IMR-90 (cell line): ENCODE measurements at regions not wholly inside any gene's neighbourhood (a gene's known extent, or its start where the extent isn't known, plus 50 kb on each side); places are given as distances from the start of the nearest gene placed in this dataset.

Experiments used
- ATAC-seq: fragments of 200-7000 bp; cut with Tn5 transposase; 2 replicates; pipeline ENCODE4 v1.9.1; 2020; ENCODE audit warnings: low read depth, mild to moderate bottlenecking, moderate library complexity
- BruUV-seq: library from RNA; stranded (reverse); fragments of 400-500 nt; replicated peaks from 2 replicates; lab custom pipeline; 2021; lab: Mats Ljungman, UMichigan
- CTCF ChIA-PET: fragments of 300-600 bp; formaldehyde crosslinking; extraction: SDS; loops from one replicate; lab custom pipeline; 2021; ENCODE audit warnings: antibody characterized with exemption; lab: Yijun Ruan, JAX
- POLR2A ChIA-PET: fragments of 300-600 bp; sonication (Branson Sonifier 250); formaldehyde crosslinking; loops from one replicate; lab custom pipeline; 2022; ENCODE audit warnings: antibody characterized with exemption; ENCODE audit not compliant: unreplicated experiment; lab: Charles Lee
- DNase-seq: peaks from one replicate; pipeline ENCODE4 v3.0.0; 2013
- H2AFZ ChIP-seq: replicated peaks from 2 replicates; pipeline ENCODE3; 2013; ENCODE audit warnings: low read length, mild to moderate bottlenecking; ENCODE audit not compliant: poor library complexity
- H2AK5ac ChIP-seq: 2 replicates; pipeline ENCODE4 v1.6.1; 2013; ENCODE audit warnings: low read depth, low read length, inconsistent platforms
- H2AK9ac ChIP-seq: replicated peaks from 2 replicates; pipeline ENCODE3; 2013; ENCODE audit warnings: mild to moderate bottlenecking, low read depth, low read length, moderate library complexity; ENCODE audit not compliant: poor library complexity
- H2BK120ac ChIP-seq: 2 replicates; pipeline ENCODE4 v1.6.1; 2013; ENCODE audit warnings: low read depth, low read length, inconsistent platforms
- H2BK15ac ChIP-seq: 3 replicates; pipeline ENCODE4 v1.6.1; 2013; ENCODE audit warnings: low read depth, low read length, inconsistent platforms
- H2BK20ac ChIP-seq: 2 replicates; pipeline ENCODE4 v1.6.1; 2013; ENCODE audit warnings: low read depth, mild to moderate bottlenecking, inconsistent platforms, low read length, moderate library complexity
- H2BK5ac ChIP-seq: 2 replicates; pipeline ENCODE4 v1.6.1; 2013; ENCODE audit warnings: mild to moderate bottlenecking, low read depth, low read length, inconsistent platforms; ENCODE audit not compliant: poor library complexity, severe bottlenecking
- H3K14ac ChIP-seq: replicated peaks from 2 replicates; pipeline ENCODE4 v1.6.1; 2013; ENCODE audit warnings: low read depth, low read length, inconsistent platforms
- H3K18ac ChIP-seq: 2 replicates; pipeline ENCODE4 v1.6.1; 2013; ENCODE audit warnings: low read depth, low read length, control low read depth
- H3K23ac ChIP-seq: 2 replicates; pipeline ENCODE4 v1.6.1; 2013; ENCODE audit warnings: low read depth, low read length, inconsistent platforms
- H3K27ac ChIP-seq: 2 replicates; pipeline ENCODE4 v1.5.1; 2013; ENCODE audit warnings: mild to moderate bottlenecking, control low read depth, low read length; ENCODE audit not compliant: insufficient read depth
- H3K27me3 ChIP-seq: 2 replicates; pipeline ENCODE4 v1.6.1; 2013; ENCODE audit warnings: low read length; ENCODE audit not compliant: control insufficient read depth, insufficient read depth
- H3K36me3 ChIP-seq: 2 replicates; pipeline ENCODE4 v1.6.1; 2013; ENCODE audit warnings: low read length, mixed read lengths; ENCODE audit not compliant: control insufficient read depth, insufficient read depth
- H3K4ac ChIP-seq: 2 replicates; pipeline ENCODE4 v1.6.1; 2013; ENCODE audit warnings: low read depth, low read length, inconsistent platforms
- H3K4me1 ChIP-seq: 2 replicates; pipeline ENCODE4 v1.6.1; 2013; ENCODE audit warnings: low read length, mixed read lengths; ENCODE audit not compliant: control insufficient read depth, insufficient read depth
- H3K4me2 ChIP-seq: 2 replicates; pipeline ENCODE4 v1.6.1; 2013; ENCODE audit warnings: low read depth, mild to moderate bottlenecking, control low read depth, low read length, moderate library complexity
- H3K4me3 ChIP-seq: 2 replicates; pipeline ENCODE4 v1.5.1; 2013; ENCODE audit warnings: low read depth, mild to moderate bottlenecking, control low read depth, low read length, moderate library complexity; ENCODE audit not compliant: insufficient read depth
- H3K56ac ChIP-seq: 2 replicates; pipeline ENCODE4 v1.6.1; 2013; ENCODE audit warnings: low read length, inconsistent platforms; ENCODE audit not compliant: insufficient read depth; ENCODE audit errors: extremely low read depth
- H3K79me1 ChIP-seq, 2 experiments: 2 replicates each; pipeline ENCODE4 v1.6.1; 2013; ENCODE audit warnings: low read length in 2 of 2, inconsistent platforms in 1 of 2, low read depth in 1 of 2
- H3K9ac ChIP-seq: 2 replicates; pipeline ENCODE4 v1.6.1; 2013; ENCODE audit warnings: low read depth, low read length, control low read depth
- H3K9me1 ChIP-seq: 2 replicates; pipeline ENCODE4 v1.6.1; 2013; ENCODE audit warnings: low read length, inconsistent platforms; ENCODE audit not compliant: insufficient read depth
- H3K9me3 ChIP-seq: 2 replicates; pipeline ENCODE4 v1.6.1; 2013; ENCODE audit warnings: low read length; ENCODE audit not compliant: control insufficient read depth, insufficient read depth
- H4K20me1 ChIP-seq: 2 replicates; pipeline ENCODE4 v1.6.1; 2013; ENCODE audit warnings: low read length, inconsistent platforms; ENCODE audit not compliant: insufficient read depth
- H4K5ac ChIP-seq: 2 replicates; pipeline ENCODE4 v1.6.1; 2013; ENCODE audit warnings: mild to moderate bottlenecking, low read depth, low read length, control low read depth
- H4K8ac ChIP-seq, 2 experiments: 2 replicates each; pipeline ENCODE4 v1.6.1; 2013; ENCODE audit warnings: low read depth in 2 of 2, low read length in 2 of 2, control low read depth in 1 of 2, inconsistent platforms in 1 of 2
- H4K91ac ChIP-seq: 2 replicates; pipeline ENCODE4 v1.6.1; 2013; ENCODE audit warnings: low read depth, low read length, inconsistent platforms; ENCODE audit not compliant: insufficient read depth
- CHD1 ChIP-seq: IDR thresholded peaks from 2 replicates; pipeline ENCODE4 v1.6.1; 2012; ENCODE audit warnings: low read depth, low read length, improper control_type of control experiment
- CTCF ChIP-seq: conservative IDR thresholded peaks from 2 replicates; pipeline ENCODE4 v1.5.1; 2012; ENCODE audit warnings: mild to moderate bottlenecking, low read depth, low read length, improper control_type of control experiment
- FOS ChIP-seq: fragments of 150-350 bp; IDR thresholded peaks from 2 replicates; pipeline ENCODE4 v1.6.1; 2016; ENCODE audit warnings: low read depth, low read length
- MAFK ChIP-seq: IDR thresholded peaks from 2 replicates; pipeline ENCODE4 v1.6.1; 2012; ENCODE audit warnings: low read depth, low read length, improper control_type of control experiment
- MAZ ChIP-seq: IDR thresholded peaks from 2 replicates; pipeline ENCODE4 v1.6.1; 2012; ENCODE audit warnings: low read depth, mild to moderate bottlenecking, low read length, improper control_type of control experiment, moderate library complexity, borderline replicate concordance
- MXI1 ChIP-seq: IDR thresholded peaks from 2 replicates; pipeline ENCODE4 v1.6.1; 2012; ENCODE audit warnings: low read depth, mild to moderate bottlenecking, low read length, moderate library complexity, borderline replicate concordance
- RCOR1 ChIP-seq: IDR thresholded peaks from 2 replicates; pipeline ENCODE4 v1.6.1; 2012; ENCODE audit warnings: mild to moderate bottlenecking, low read length, improper control_type of control experiment; ENCODE audit not compliant: insufficient replicate concordance
- RFX5 ChIP-seq: IDR thresholded peaks from 2 replicates; pipeline ENCODE4 v1.8.0; 2012; ENCODE audit warnings: low read depth, mild to moderate bottlenecking, low read length, moderate library complexity
- WGBS, 2 experiments: methylation state at CpG; one replicate each; pipeline versions ENCODE4 v1.1.5 to v1.1.7; 2013; ENCODE audit warnings: missing lambda C conversion rate in 2 of 2; ENCODE audit not compliant: insufficient read length in 1 of 2; ENCODE audit errors: extremely low coverage in 2 of 2; 5-methylcytosine and 5-hydroxymethylcytosine counted together
- dilution Hi-C: fragments of 300-500 bp; cut with HindIII; formaldehyde crosslinking; loops from one replicate; pipeline ENCODE4 v1.14.3; 2018; ENCODE audit warnings: low sequenced_read_pairs; ENCODE audit not compliant: unreplicated experiment
- in situ Hi-C: fragments of 300-500 bp; cut with MboI; formaldehyde crosslinking; loops from 3 replicates; pipeline ENCODE4 v1.14.3; 2019; ENCODE audit warnings: low sequenced_read_pairs, inconsistent platforms, mixed read lengths
- intact Hi-C: fragments of 100-400 bp; cut with micrococcal nuclease; formaldehyde crosslinking; loops from 2 replicates; pipeline ENCODE4 v1.10.0; 2022
- TF ChIP-seq, protein P1 (sequence below): fragments of 150-350 bp; IDR thresholded peaks from 2 replicates; pipeline ENCODE4 v1.6.1; 2017; ENCODE audit warnings: mild to moderate bottlenecking, antibody characterized with exemption, low read length, low read depth

DNA sequence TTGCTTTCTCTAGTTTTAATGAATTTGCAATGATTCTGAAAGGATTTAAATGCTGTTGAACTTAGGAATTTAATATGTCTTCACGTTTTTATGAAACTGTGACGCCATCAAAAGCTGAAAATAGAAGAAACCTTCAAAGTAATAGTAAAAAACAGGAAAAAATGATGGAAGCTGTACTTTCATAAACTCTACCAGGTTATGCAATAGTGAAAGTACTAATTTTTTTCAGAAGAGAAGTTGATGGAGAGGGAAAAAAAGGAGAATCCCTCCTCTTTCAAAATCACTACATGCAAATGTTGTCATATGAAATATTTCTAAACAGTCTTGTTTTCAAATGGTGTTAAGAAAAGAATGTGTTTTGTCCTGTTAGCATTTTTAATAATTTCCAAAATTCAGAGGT is 73.6 kb downstream of the ZNF330 start:
- Histone ChIP-seq H3K4ac (no peak overlapping the region), H4K20me1 (no peaks in the 10 kb centered on the region), H3K4me3 (no peak overlapping the region), H3K4me1 (no peaks in the 10 kb centered on the region), H4K5ac (no peak overlapping the region), H3K23ac (no peak overlapping the region), H3K14ac (no peak overlapping the region), H3K27me3 (no peaks in the 10 kb centered on the region), H2BK15ac (no peak overlapping the region), H3K79me1 (no peaks in the 10 kb centered on the region), H2AK5ac (no peak overlapping the region), H2AK9ac (no peak overlapping the region), H4K91ac (no peak overlapping the region), H2BK20ac (no peak overlapping the region), H3K9me1 (no peaks in the 10 kb centered on the region), H3K18ac (no peak overlapping the region), H2AFZ (no peak overlapping the region), H3K9me3 (peaks cover 7% of the 10 kb centered on the region), H3K27ac (no peak overlapping the region), H2BK5ac (no peak overlapping the region), H3K56ac (no peak overlapping the region), H3K9ac (no peak overlapping the region), H2BK120ac (no peak overlapping the region), H3K4me2 (no peak overlapping the region), H3K36me3 (no peaks in the 10 kb centered on the region), H4K8ac (no peak overlapping the region)
- no CpG with 5 or more reads among the region's 2 CpGs for WGBS, 2 experiments
- dilution Hi-C loops, result no loop called here
- ChIA-PET POLR2A (no interaction called here), CTCF (interaction anchor here (0.5 to 1.1 kb wide), 2 partner anchors 21 to 475 kb away, joined by 3 read pairs; no protein-coding TSS in a partner anchor)
- no peak for ATAC-seq
- no TSS peak for BruUV-seq
- intact Hi-C loops, result no loop called here
- in situ Hi-C loops, result no loop called here
- TF ChIP-seq CTCF, result no peak
- no peak for TF ChIP-seq CHD1
- TF ChIP-seq MXI1, result no peak
- TF ChIP-seq FOS, result no peak
- TF ChIP-seq RCOR1, result no peak
- TF ChIP-seq MAZ, result no peak
- TF ChIP-seq RFX5, result no peak
- TF ChIP-seq, protein P1, sequence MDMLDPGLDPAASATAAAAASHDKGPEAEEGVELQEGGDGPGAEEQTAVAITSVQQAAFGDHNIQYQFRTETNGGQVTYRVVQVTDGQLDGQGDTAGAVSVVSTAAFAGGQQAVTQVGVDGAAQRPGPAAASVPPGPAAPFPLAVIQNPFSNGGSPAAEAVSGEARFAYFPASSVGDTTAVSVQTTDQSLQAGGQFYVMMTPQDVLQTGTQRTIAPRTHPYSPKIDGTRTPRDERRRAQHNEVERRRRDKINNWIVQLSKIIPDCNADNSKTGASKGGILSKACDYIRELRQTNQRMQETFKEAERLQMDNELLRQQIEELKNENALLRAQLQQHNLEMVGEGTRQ, result no peak
- TF ChIP-seq MAFK, result no peak
- no peak for DNase-seq
